Neural progenitor cell (in vitro differentiated cells): ENCODE measurements at regions not wholly inside any gene's neighbourhood (a gene's known extent, or its start where the extent isn't known, plus 50 kb on each side); places are given as distances from the start of the nearest gene placed in this dataset.
A peak's percentile ranks its signal among the peaks of the same experiment; 100 is the strongest.

Experiments used
- DNase-seq: peaks from one replicate; pipeline ENCODE4 v3.0.0-alpha.2; 2016; ENCODE audit warnings: low spot score
- H2AFZ ChIP-seq: fragments of 200-600 bp; sonication (generic); replicated peaks from 2 replicates; pipeline ENCODE4 v1.6.1; 2016; ENCODE audit warnings: antibody characterized with exemption
- H3F3A ChIP-seq: fragments of 200-600 bp; sonication (generic); 2 replicates; pipeline ENCODE4 v1.6.1; 2016; ENCODE audit warnings: antibody characterized with exemption, low read depth
- H3K27ac ChIP-seq: fragments of 200-600 bp; sonication (generic); 2 replicates; pipeline ENCODE4 v1.5.1; 2016; ENCODE audit warnings: mild to moderate bottlenecking
- H3K27me3 ChIP-seq: fragments of 200-600 bp; sonication (generic); 2 replicates; pipeline ENCODE4 v1.6.1; 2016; ENCODE audit warnings: mild to moderate bottlenecking, moderate library complexity
- H3K36me3 ChIP-seq: fragments of 200-600 bp; sonication (generic); 2 replicates; pipeline ENCODE4 v1.5.1; 2016
- H3K4me1 ChIP-seq: fragments of 200-600 bp; sonication (generic); 2 replicates; pipeline ENCODE4 v1.6.1; 2016; ENCODE audit warnings: mixed run types
- H3K4me2 ChIP-seq: fragments of 200-600 bp; sonication (generic); 2 replicates; pipeline ENCODE4 v1.6.1; 2016
- H3K4me3 ChIP-seq: fragments of 200-600 bp; sonication (generic); 2 replicates; pipeline ENCODE4 v1.5.1; 2016
- H3K79me2 ChIP-seq: fragments of 200-600 bp; sonication (generic); 2 replicates; pipeline ENCODE4 v1.6.1; 2016; ENCODE audit warnings: low read depth
- H3K9ac ChIP-seq: fragments of 200-600 bp; sonication (generic); 2 replicates; pipeline ENCODE4 v1.6.1; 2016
- H3K9me3 ChIP-seq: fragments of 200-600 bp; sonication (generic); 2 replicates; pipeline ENCODE4 v1.5.1; 2016; ENCODE audit warnings: low read depth
- H4K20me1 ChIP-seq: fragments of 200-600 bp; sonication (generic); 2 replicates; pipeline ENCODE4 v1.6.1; 2016; ENCODE audit warnings: low read depth
- H3K27ac Mint-ChIP-seq: 3 replicates; pipeline ENCODE4 v1.8.0; 2021; ENCODE audit warnings: mixed read lengths
- H3K27me3 Mint-ChIP-seq: 2 replicates; pipeline ENCODE4 v1.8.0; 2022; ENCODE audit warnings: low read depth, mild to moderate bottlenecking, inconsistent platforms, moderate library complexity, mixed read lengths; ENCODE audit not compliant: insufficient read depth
- H3K36me3 Mint-ChIP-seq: 3 replicates; pipeline ENCODE4 v1.8.0; 2021; ENCODE audit warnings: mixed read lengths
- H3K4me1 Mint-ChIP-seq: 3 replicates; pipeline ENCODE4 v1.8.0; 2021; ENCODE audit warnings: mixed read lengths
- H3K4me3 Mint-ChIP-seq: 3 replicates; pipeline ENCODE4 v1.8.0; 2021; ENCODE audit warnings: mild to moderate bottlenecking, moderate library complexity, mixed read lengths
- H3K9me3 Mint-ChIP-seq: 3 replicates; pipeline ENCODE4 v1.8.0; 2020; ENCODE audit warnings: mixed read lengths
- CTCF ChIP-seq: fragments of 200-600 bp; sonication (generic); IDR thresholded peaks from 2 replicates; pipeline ENCODE4 v1.5.1; 2017; ENCODE audit warnings: antibody characterized with exemption, mild to moderate bottlenecking
- EZH2 ChIP-seq: fragments of 200-600 bp; sonication (generic); IDR thresholded peaks from 2 replicates; pipeline ENCODE4 v1.6.1; 2017; ENCODE audit warnings: antibody characterized with exemption, mild to moderate bottlenecking, moderate library complexity
- EZH2phosphoT487 ChIP-seq: fragments of 200-600 bp; sonication (generic); IDR thresholded peaks from 2 replicates; pipeline ENCODE4 v1.6.1; 2017; ENCODE audit warnings: antibody characterized with exemption

DNA sequence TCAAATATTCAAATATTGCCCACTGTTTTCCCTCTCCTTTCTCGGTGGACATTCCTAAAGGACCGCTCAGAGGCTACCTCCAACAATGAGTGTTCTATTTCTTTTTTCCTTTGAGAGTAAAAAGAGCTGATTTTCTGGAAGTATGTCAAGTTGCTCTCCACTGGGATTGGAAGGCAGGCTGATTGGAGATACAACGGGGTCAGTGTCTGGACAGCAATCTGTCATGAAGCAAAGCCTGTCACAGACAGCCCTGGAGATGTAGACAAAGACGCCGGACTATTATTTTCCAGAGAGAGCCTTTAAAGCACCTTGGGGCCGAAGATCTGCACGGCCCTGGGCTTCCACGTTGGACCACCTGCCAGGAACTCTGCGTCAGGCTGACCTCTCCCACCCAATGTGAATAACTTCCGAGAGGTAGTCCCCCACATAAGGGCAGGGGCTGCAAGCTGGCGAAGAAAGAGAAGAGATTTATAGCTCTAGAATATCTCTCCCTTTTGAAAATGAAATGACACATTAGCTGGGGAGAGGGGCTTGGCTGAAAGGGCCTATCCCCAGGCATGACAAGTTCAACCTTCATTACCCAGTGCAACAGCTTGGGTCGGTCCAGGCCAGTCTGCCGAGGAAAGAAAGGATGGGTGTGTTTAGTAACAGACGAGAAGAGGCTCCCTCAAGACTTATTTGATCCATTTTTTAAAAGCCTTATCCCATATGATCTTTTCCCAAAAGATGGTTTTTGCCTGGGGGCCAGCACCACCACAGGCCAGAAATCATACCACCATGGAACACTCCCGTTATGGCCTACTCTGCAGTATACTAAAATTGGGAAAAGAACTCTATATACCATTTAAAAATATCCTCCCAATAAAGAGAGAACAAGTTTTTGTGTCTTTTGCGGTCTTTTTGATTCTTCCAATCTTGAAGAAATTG lies 131.1 kb downstream of the OLIG3 start:
- no peak overlapping the region for H3K4me2 ChIP-seq
- H3F3A ChIP-seq: peaks cover 10% of the 10 kb centered on the region
- peaks cover 2% of the 10 kb centered on the region for H3K9me3 Mint-ChIP-seq
- H3K36me3 ChIP-seq: no peaks in the 10 kb centered on the region
- H3K9me3 ChIP-seq: no peaks in the 10 kb centered on the region
- no peak for TF ChIP-seq CTCF
- no peak for TF ChIP-seq EZH2
- TF ChIP-seq EZH2phosphoT487: no peak
- H3K4me3 ChIP-seq: no peak overlapping the region
- H3K27me3 Mint-ChIP-seq: peaks cover 5% of the 10 kb centered on the region
- peaks cover 45% of the 10 kb centered on the region for H3K4me1 Mint-ChIP-seq
- H3K4me3 Mint-ChIP-seq: no peak overlapping the region
- no peak overlapping the region for H3K27ac Mint-ChIP-seq
- no peaks in the 10 kb centered on the region for H4K20me1 ChIP-seq
- peaks cover 15% of the 10 kb centered on the region for H3K4me1 ChIP-seq
- peaks cover 2% of the 10 kb centered on the region for H3K36me3 Mint-ChIP-seq
- no peak overlapping the region for H3K9ac ChIP-seq
- no peaks in the 10 kb centered on the region for H3K79me2 ChIP-seq
- no peaks in the 10 kb centered on the region for H3K27me3 ChIP-seq
- H2AFZ ChIP-seq: no peak overlapping the region
- no peak overlapping the region for H3K27ac ChIP-seq
- no peak for DNase-seq

- DNase-seq: no peak
- Histone ChIP-seq H3K4me1 (peaks cover 26% of the 10 kb centered on the region), H3K36me3 (no peaks in the 10 kb centered on the region), H3K4me2 (no peak overlapping the region), H3F3A (peaks cover 10% of the 10 kb centered on the region), H2AFZ (no peak overlapping the region), H3K9me3 (no peaks in the 10 kb centered on the region), H3K27me3 (no peaks in the 10 kb centered on the region), H3K4me3 (no peak overlapping the region), H3K9ac (no peak overlapping the region), H3K27ac (no peak overlapping the region), H4K20me1 (no peaks in the 10 kb centered on the region), H3K79me2 (no peaks in the 10 kb centered on the region)
- H3K4me3 Mint-ChIP-seq: no peak overlapping the region
- peaks cover 16% of the 10 kb centered on the region for H3K27me3 Mint-ChIP-seq
- no peak for TF ChIP-seq EZH2
- TF ChIP-seq EZH2phosphoT487: no peak
- no peak for TF ChIP-seq CTCF
- peaks cover 2% of the 10 kb centered on the region for H3K9me3 Mint-ChIP-seq
- peaks cover 56% of the 10 kb centered on the region for H3K4me1 Mint-ChIP-seq
- H3K36me3 Mint-ChIP-seq: peaks cover 2% of the 10 kb centered on the region
- no peak overlapping the region for H3K27ac Mint-ChIP-seq
These were observed 132.5 kb downstream of the OLIG3 start for GRCh38 chr6:137361701-137362100.

DNA sequence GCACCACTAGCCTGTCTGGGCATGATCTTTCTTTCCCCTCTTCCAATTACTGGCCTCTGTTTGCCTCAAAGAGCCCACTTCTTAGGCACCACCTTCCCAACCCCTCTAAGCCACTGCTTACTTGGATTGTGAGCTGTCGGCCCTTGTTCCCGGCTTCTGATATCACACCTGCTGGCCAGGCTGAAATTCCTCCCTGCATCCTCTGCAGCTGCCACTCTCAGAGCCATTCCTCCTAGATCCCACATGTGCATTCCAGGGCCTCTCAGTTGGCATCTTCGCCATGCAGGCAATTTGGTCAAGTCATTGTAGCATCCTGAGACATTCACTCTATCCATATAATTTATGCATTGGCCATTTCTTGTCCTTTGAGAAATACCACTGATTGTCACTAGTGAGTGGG lies 135.9 kb downstream of the OLIG3 start:
- H3K27me3 Mint-ChIP-seq: peaks cover 16% of the 10 kb centered on the region
- peak; percentile 41 for DNase-seq
- peaks cover 52% of the 10 kb centered on the region for H3K4me1 Mint-ChIP-seq
- no peaks in the 10 kb centered on the region for H4K20me1 ChIP-seq
- H3K27ac ChIP-seq: no peak overlapping the region
- peaks cover 15% of the 10 kb centered on the region for H3K4me1 ChIP-seq
- H3K79me2 ChIP-seq: no peaks in the 10 kb centered on the region
- H3F3A ChIP-seq: no peaks in the 10 kb centered on the region
- no peaks in the 10 kb centered on the region for H3K27me3 ChIP-seq
- no peak overlapping the region for H3K4me3 Mint-ChIP-seq
- H3K4me2 ChIP-seq: peak overlapping the region; percentile 28
- H3K4me3 ChIP-seq: no peak overlapping the region
- H3K27ac Mint-ChIP-seq: no peak overlapping the region
- no peaks in the 10 kb centered on the region for H3K36me3 ChIP-seq
- no peak overlapping the region for H3K9ac ChIP-seq
- H3K9me3 ChIP-seq: no peaks in the 10 kb centered on the region
- H2AFZ ChIP-seq: no peak overlapping the region
- peaks cover 3% of the 10 kb centered on the region for H3K9me3 Mint-ChIP-seq
- no peak for TF ChIP-seq EZH2
- no peak for TF ChIP-seq EZH2phosphoT487
- TF ChIP-seq CTCF: no peak
- no peaks in the 10 kb centered on the region for H3K36me3 Mint-ChIP-seq
